Endometrium (tissue), 2 donors: ENCODE measurements at regions not wholly inside any gene's neighbourhood (a gene's known extent, or its start where the extent isn't known, plus 50 kb on each side); places are given as distances from the start of the nearest gene placed in this dataset.
"Not testable (repeated sequence)": the region's sequence is repeated elsewhere in the genome, so short reads cannot be mapped to it uniquely, and the experiment has no call there.

Source experiments
- FAIRE-seq: peaks from 2 replicates; lab custom pipeline; 2012; peaks lifted over from hg19 to GRCh38; lab: Jason Lieb, UNC
- donor health status: control.
- donor health status: control.

- FAIRE-seq, result no peak
These were observed 90.6 kb downstream of the ANXA2R start for GRCh38 chr5:42949348-42950115.

- no peak for FAIRE-seq
These were observed 91.2 kb downstream of the ANXA2R start for GRCh38 chr5:42948961-42949347.

- no peak for FAIRE-seq
These were observed 95.1 kb downstream of the ANXA2R start for GRCh38 chr5:42944989-42945388.

GRCh38 chr5:42943931-42944631 lies 96.0 kb downstream of the ANXA2R start:
- no peak for FAIRE-seq

GRCh38 chr5:42940853-42941252 lies 99.3 kb downstream of the ANXA2R start:
- FAIRE-seq, result no peak

GRCh38 chr5:42932011-42932410 lies 108.1 kb downstream of the ANXA2R start:
- FAIRE-seq, result not testable (repeated sequence)

GRCh38 chr5:42931451-42931850 lies 108.7 kb downstream of the ANXA2R start:
- FAIRE-seq, result not testable (repeated sequence)

GRCh38 chr5:42930934-42931333 lies 109.2 kb downstream of the ANXA2R start:
- no peak for FAIRE-seq

GRCh38 chr5:42929871-42930270 lies 110.2 kb downstream of the ANXA2R start:
- FAIRE-seq, result no peak

- FAIRE-seq, result no peak
These were observed 112.4 kb downstream of the ANXA2R start for GRCh38 chr5:42927730-42928129.

- no peak for FAIRE-seq
These were observed 113.0 kb upstream of the SELENOP start for GRCh38 chr5:42924686-42925085.

GRCh38 chr5:42924226-42924625 lies 112.5 kb upstream of the SELENOP start:
- FAIRE-seq, result no peak

GRCh38 chr5:42923710-42924109 lies 112.0 kb upstream of the SELENOP start:
- FAIRE-seq, result no peak

- FAIRE-seq, result no peak
These were observed 107.9 kb upstream of the SELENOP start for GRCh38 chr5:42919600-42919999.

GRCh38 chr5:42915306-42915866 lies 103.7 kb upstream of the SELENOP start:
- no peak for FAIRE-seq

- no peak for FAIRE-seq
These were observed 100.6 kb upstream of the SELENOP start for GRCh38 chr5:42912184-42912798.

GRCh38 chr5:42908509-42909488 lies 97.1 kb upstream of the SELENOP start:
- peak; percentile 21 for FAIRE-seq

- FAIRE-seq, result no peak
These were observed 96.4 kb upstream of the SELENOP start for GRCh38 chr5:42908086-42908485.

GRCh38 chr5:42905827-42906226 lies 94.1 kb upstream of the SELENOP start:
- no peak for FAIRE-seq

GRCh38 chr5:42900734-42901133 lies 89.0 kb upstream of the SELENOP start:
- FAIRE-seq, result no peak

- FAIRE-seq, result no peak
These were observed 87.1 kb upstream of the SELENOP start for GRCh38 chr5:42898760-42899159.

GRCh38 chr5:42896523-42896922 lies 84.8 kb upstream of the SELENOP start:
- no peak for FAIRE-seq
